SK-N-SH (cell line): ENCODE measurements at regions not wholly inside any gene's neighbourhood (a gene's known extent, or its start where the extent isn't known, plus 50 kb on each side); places are given as distances from the start of the nearest gene placed in this dataset.

Source experiments
- CTCF ChIA-PET: fragments of 300-600, 350-600 bp; formaldehyde crosslinking; extraction: SDS; loops from one replicate; lab custom pipeline; 2021; lab: Yijun Ruan, JAX
- POLR2A ChIA-PET: fragments of 350-600 bp; sonication (Branson Sonifier 250); formaldehyde crosslinking; extraction: SDS; loops from one replicate; lab custom pipeline; 2020; ENCODE audit warnings: antibody characterized with exemption, inconsistent platforms; lab: Yijun Ruan, JAX
- DNase-seq: peaks from one replicate; pipeline ENCODE4 v3.0.0; 2012
- H2AFZ ChIP-seq: fragments of 200-600 bp; sonication (generic); 2 replicates; pipeline ENCODE4 v1.8.1; 2016; ENCODE audit warnings: antibody characterized with exemption, mild to moderate bottlenecking, low read depth
- H3F3A ChIP-seq: fragments of 200-600 bp; sonication (generic); replicated peaks from 2 replicates; pipeline ENCODE3; 2016; ENCODE audit warnings: antibody characterized with exemption, mild to moderate bottlenecking; ENCODE audit not compliant: insufficient read depth
- H3K27ac ChIP-seq, 2 experiments: fragments of 200-500 bp in 1 of 2; fragments of 200-600 bp in 1 of 2; sonication (Bioruptor generic) in 1 of 2; sonication (generic), shearing (Covaris generic) in 1 of 2; 2 replicates each; pipeline versions ENCODE4 v1.5.1 to v1.6.1; 2014 to 2016; ENCODE audit warnings: low read depth in 2 of 2, inconsistent platforms in 1 of 2, low read length in 1 of 2, mild to moderate bottlenecking in 1 of 2, mixed read lengths in 1 of 2
- H3K27me3 ChIP-seq: fragments of 200-600 bp; sonication (generic), shearing (Covaris generic); 2 replicates; pipeline ENCODE4 v1.6.1; 2016; ENCODE audit warnings: mixed run types; ENCODE audit not compliant: insufficient read depth
- H3K36me3 ChIP-seq, 2 experiments: fragments of 200-500 bp in 1 of 2; fragments of 200-600 bp in 1 of 2; sonication (Bioruptor generic) in 1 of 2; sonication (generic) in 1 of 2; replicated peaks in 1 of 2; 2 replicates each; pipeline versions ENCODE3 to v1.5.1; 2014 to 2016; ENCODE audit warnings: low read length in 1 of 2, mild to moderate bottlenecking in 1 of 2; ENCODE audit not compliant: insufficient read depth in 2 of 2, control insufficient read depth in 1 of 2
- H3K4me1 ChIP-seq, 2 experiments: fragments of 200-500 bp in 1 of 2; fragments of 200-600 bp in 1 of 2; sonication (Bioruptor generic) in 1 of 2; sonication (generic), shearing (Covaris generic) in 1 of 2; 2 replicates each; pipeline versions ENCODE4 v1.5.1 to v1.6.1; 2014 to 2016; ENCODE audit warnings: low read depth in 1 of 2, low read length in 1 of 2, mixed run types in 1 of 2; ENCODE audit not compliant: insufficient read depth in 2 of 2, control insufficient read depth in 1 of 2
- H3K4me2 ChIP-seq: fragments of 200-600 bp; sonication (generic), shearing (Covaris generic); 2 replicates; pipeline ENCODE4 v1.6.1; 2017; ENCODE audit warnings: mixed run types
- H3K4me3 ChIP-seq, 2 experiments: fragments of 200-500 bp in 1 of 2; fragments of 200-600 bp in 1 of 2; sonication (Bioruptor generic) in 1 of 2; sonication (generic), shearing (Covaris generic) in 1 of 2; 2 replicates each; pipeline versions ENCODE4 v1.5.1 to v1.8.1; 2014 to 2016; ENCODE audit warnings: low read depth in 2 of 2, inconsistent platforms in 1 of 2, low read length in 1 of 2, mild to moderate bottlenecking in 1 of 2, mixed read lengths in 1 of 2, moderate library complexity in 1 of 2
- H3K79me2 ChIP-seq: fragments of 200-600 bp; sonication (generic); 2 replicates; pipeline ENCODE4 v1.8.1; 2017; ENCODE audit warnings: mild to moderate bottlenecking; ENCODE audit not compliant: insufficient read depth
- H3K9ac ChIP-seq: fragments of 200-600 bp; sonication (generic); 2 replicates; pipeline ENCODE4 v1.6.1; 2017; ENCODE audit warnings: mixed run types
- H3K9me2 ChIP-seq: fragments of 200-600 bp; sonication (generic); 2 replicates; pipeline ENCODE4 v1.6.1; 2017; ENCODE audit warnings: mixed run types
- H3K9me3 ChIP-seq: fragments of 200-600 bp; sonication (generic); 2 replicates; pipeline ENCODE4 v1.6.1; 2017; ENCODE audit warnings: mixed run types, mild to moderate bottlenecking, moderate library complexity
- H4K20me1 ChIP-seq: fragments of 200-600 bp; sonication (generic); 2 replicates; pipeline ENCODE4 v1.6.1; 2017; ENCODE audit warnings: mild to moderate bottlenecking, mixed run types; ENCODE audit not compliant: insufficient read depth
- CHD2 ChIP-seq: fragments of 150-350 bp; IDR thresholded peaks from 2 replicates; pipeline ENCODE4 v1.6.1; 2018; ENCODE audit warnings: low read length; ENCODE audit not compliant: partially characterized antibody
- ELF1 ChIP-seq: IDR thresholded peaks from 2 replicates; pipeline ENCODE4 v1.4.0; 2012
- FOSL2 ChIP-seq: IDR thresholded peaks from 2 replicates; pipeline ENCODE4 v1.4.0; 2012; ENCODE audit warnings: low read depth, mild to moderate bottlenecking, moderate library complexity, borderline replicate concordance
- FOXJ3 ChIP-seq: sonication (generic); formaldehyde crosslinking; IDR thresholded peaks from 2 replicates; pipeline ENCODE4 v1.5.1; 2020; ENCODE audit warnings: mild to moderate bottlenecking, missing genetic modification reagents
- FOXM1 ChIP-seq: IDR thresholded peaks from 2 replicates; pipeline ENCODE4 v1.4.0; 2012; ENCODE audit warnings: low read depth, mild to moderate bottlenecking
- JUND ChIP-seq: IDR thresholded peaks from 2 replicates; pipeline ENCODE4 v1.4.0; 2012
- MEF2A ChIP-seq: IDR thresholded peaks from 2 replicates; pipeline ENCODE4 v1.4.0; 2012; ENCODE audit warnings: low read depth, borderline replicate concordance
- MXI1 ChIP-seq: IDR thresholded peaks from 2 replicates; pipeline ENCODE4 v1.6.1; 2012; ENCODE audit warnings: mild to moderate bottlenecking, low read depth, low read length, improper control_type of control experiment
- NFIC ChIP-seq: IDR thresholded peaks from 2 replicates; pipeline ENCODE4 v1.4.0; 2012; ENCODE audit warnings: borderline replicate concordance
- NRF1 ChIP-seq: IDR thresholded peaks from 2 replicates; pipeline ENCODE4 v1.6.1; 2012; ENCODE audit warnings: low read depth, mild to moderate bottlenecking, low read length
- PBX3 ChIP-seq: IDR thresholded peaks from 2 replicates; pipeline ENCODE4; 2012
- RAD21 ChIP-seq: IDR thresholded peaks from 2 replicates; pipeline ENCODE4 v1.6.1; 2012; ENCODE audit warnings: mild to moderate bottlenecking, low read length
- RCOR1 ChIP-seq: fragments of 150-350 bp; IDR thresholded peaks from 2 replicates; pipeline ENCODE4 v1.6.1; 2017; ENCODE audit warnings: antibody characterized with exemption, low read length
- RXRA ChIP-seq: IDR thresholded peaks from 2 replicates; pipeline ENCODE4 v1.4.0; 2012; ENCODE audit warnings: low read depth, mild to moderate bottlenecking, borderline replicate concordance
- TEAD4 ChIP-seq: IDR thresholded peaks from 2 replicates; pipeline ENCODE4 v1.4.0; 2012; ENCODE audit warnings: mild to moderate bottlenecking, borderline replicate concordance; ENCODE audit not compliant: insufficient read depth
- WGBS: methylation state at CpG from one replicate; pipeline ENCODE4 v1.1.6; 2017; ENCODE audit warnings: low lambda C conversion rate; 5-methylcytosine and 5-hydroxymethylcytosine counted together
- TF ChIP-seq, protein P1 (sequence below): IDR thresholded peaks from 2 replicates; pipeline ENCODE4 v1.4.0; 2012; ENCODE audit warnings: low read depth, borderline replicate concordance
- TF ChIP-seq, protein P2 (sequence below): IDR thresholded peaks from 2 replicates; pipeline ENCODE4 v1.4.0; 2012; ENCODE audit warnings: low read depth, borderline replicate concordance
- TF ChIP-seq, protein P3 (sequence below): fragments of 150-350 bp; IDR thresholded peaks from 2 replicates; pipeline ENCODE4 v1.6.1; 2017; ENCODE audit warnings: antibody characterized with exemption, low read length, low read depth, borderline replicate concordance

DNA sequence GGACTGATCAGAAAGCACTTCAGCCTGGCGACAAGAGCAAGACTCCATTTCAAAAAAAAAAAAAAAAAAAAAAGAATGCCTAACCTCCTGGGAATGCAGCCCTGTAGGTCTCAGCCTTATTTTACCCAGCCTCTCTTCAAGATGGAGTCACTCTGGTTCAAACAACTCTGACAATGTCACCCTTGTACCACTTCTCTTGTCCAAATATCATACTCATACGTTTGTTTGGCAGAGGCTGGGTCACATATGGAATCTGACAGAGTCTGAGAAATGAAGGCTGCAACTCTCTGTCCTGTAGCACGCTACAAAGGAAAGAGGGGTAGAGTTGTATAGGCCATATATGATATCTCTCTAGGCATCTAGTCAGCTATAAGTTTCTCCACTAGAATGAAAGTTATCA is 58.6 kb upstream of the GSAP start:
- Histone ChIP-seq H3K9ac (no peak overlapping the region), H3K4me3 (no peak overlapping the region), H3F3A (no peaks in the 10 kb centered on the region), H3K4me1 (no peaks in the 10 kb centered on the region), H3K79me2 (no peaks in the 10 kb centered on the region), H4K20me1 (no peaks in the 10 kb centered on the region), H3K9me2 (no peaks in the 10 kb centered on the region), H2AFZ (no peak overlapping the region), H3K36me3 (no peaks in the 10 kb centered on the region), H3K27me3 (no peaks in the 10 kb centered on the region), H3K27ac (no peak overlapping the region), H3K4me2 (no peak overlapping the region), H3K9me3 (no peaks in the 10 kb centered on the region)
- ChIA-PET CTCF (interaction anchor here (1.2 kb wide), 1 partner anchor 58 kb away, joined by 4 read pairs; the partner anchor contains the start of gene GSAP), POLR2A (no interaction called here)
- DNase-seq = no peak
- no peak for TF ChIP-seq CHD2
- no peak for TF ChIP-seq RXRA
- TF ChIP-seq FOSL2 = no peak
- TF ChIP-seq RAD21 = no peak
- no peak for TF ChIP-seq FOXJ3 (CRISPR knock-in tag)
- TF ChIP-seq, protein P1, sequence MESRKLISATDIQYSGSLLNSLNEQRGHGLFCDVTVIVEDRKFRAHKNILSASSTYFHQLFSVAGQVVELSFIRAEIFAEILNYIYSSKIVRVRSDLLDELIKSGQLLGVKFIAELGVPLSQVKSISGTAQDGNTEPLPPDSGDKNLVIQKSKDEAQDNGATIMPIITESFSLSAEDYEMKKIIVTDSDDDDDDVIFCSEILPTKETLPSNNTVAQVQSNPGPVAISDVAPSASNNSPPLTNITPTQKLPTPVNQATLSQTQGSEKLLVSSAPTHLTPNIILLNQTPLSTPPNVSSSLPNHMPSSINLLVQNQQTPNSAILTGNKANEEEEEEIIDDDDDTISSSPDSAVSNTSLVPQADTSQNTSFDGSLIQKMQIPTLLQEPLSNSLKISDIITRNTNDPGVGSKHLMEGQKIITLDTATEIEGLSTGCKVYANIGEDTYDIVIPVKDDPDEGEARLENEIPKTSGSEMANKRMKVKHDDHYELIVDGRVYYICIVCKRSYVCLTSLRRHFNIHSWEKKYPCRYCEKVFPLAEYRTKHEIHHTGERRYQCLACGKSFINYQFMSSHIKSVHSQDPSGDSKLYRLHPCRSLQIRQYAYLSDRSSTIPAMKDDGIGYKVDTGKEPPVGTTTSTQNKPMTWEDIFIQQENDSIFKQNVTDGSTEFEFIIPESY = no peak
- no peak for TF ChIP-seq NRF1
- TF ChIP-seq TEAD4 = no peak
- TF ChIP-seq FOXM1 = no peak
- TF ChIP-seq NFIC = no peak
- TF ChIP-seq MEF2A = no peak
- no peak for TF ChIP-seq JUND
- TF ChIP-seq, protein P2, sequence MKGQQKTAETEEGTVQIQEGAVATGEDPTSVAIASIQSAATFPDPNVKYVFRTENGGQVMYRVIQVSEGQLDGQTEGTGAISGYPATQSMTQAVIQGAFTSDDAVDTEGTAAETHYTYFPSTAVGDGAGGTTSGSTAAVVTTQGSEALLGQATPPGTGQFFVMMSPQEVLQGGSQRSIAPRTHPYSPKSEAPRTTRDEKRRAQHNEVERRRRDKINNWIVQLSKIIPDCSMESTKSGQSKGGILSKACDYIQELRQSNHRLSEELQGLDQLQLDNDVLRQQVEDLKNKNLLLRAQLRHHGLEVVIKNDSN = no peak
- TF ChIP-seq ELF1 = no peak
- TF ChIP-seq MXI1 = no peak
- no peak for TF ChIP-seq PBX3
- TF ChIP-seq, protein P3, sequence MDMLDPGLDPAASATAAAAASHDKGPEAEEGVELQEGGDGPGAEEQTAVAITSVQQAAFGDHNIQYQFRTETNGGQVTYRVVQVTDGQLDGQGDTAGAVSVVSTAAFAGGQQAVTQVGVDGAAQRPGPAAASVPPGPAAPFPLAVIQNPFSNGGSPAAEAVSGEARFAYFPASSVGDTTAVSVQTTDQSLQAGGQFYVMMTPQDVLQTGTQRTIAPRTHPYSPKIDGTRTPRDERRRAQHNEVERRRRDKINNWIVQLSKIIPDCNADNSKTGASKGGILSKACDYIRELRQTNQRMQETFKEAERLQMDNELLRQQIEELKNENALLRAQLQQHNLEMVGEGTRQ = no peak
- no peak for TF ChIP-seq RCOR1
- WGBS = 63% methylated on average over 3 of the region's 3 CpGs
